Neuronal stem cell (in vitro differentiated cells): ENCODE measurements at regions not wholly inside any gene's neighbourhood (a gene's known extent, or its start where the extent isn't known, plus 50 kb on each side); places are given as distances from the start of the nearest gene placed in this dataset.
A peak's percentile ranks its signal among the peaks of the same experiment; 100 is the strongest.
"Not testable (repeated sequence)": the region's sequence is repeated elsewhere in the genome, so short reads cannot be mapped to it uniquely, and the experiment has no call there.

Experiments used
- DNase-seq: peaks from one replicate; pipeline ENCODE4 v3.0.0-alpha.2; 2013; ENCODE audit warnings: low spot score
- H2AFZ ChIP-seq: one replicate; pipeline ENCODE4 v1.6.1; 2013; ENCODE audit warnings: mild to moderate bottlenecking, low read length, inconsistent platforms
- H2AK5ac ChIP-seq: 2 replicates; pipeline ENCODE4 v1.6.1; 2013; ENCODE audit warnings: low read depth, mild to moderate bottlenecking, inconsistent platforms, low read length, moderate library complexity, mixed read lengths
- H2BK120ac ChIP-seq: 2 replicates; pipeline ENCODE4 v1.6.1; 2013; ENCODE audit warnings: low read depth, mild to moderate bottlenecking, inconsistent platforms, low read length, moderate library complexity, mixed read lengths
- H2BK12ac ChIP-seq: one replicate; pipeline ENCODE4 v1.6.1; 2013; ENCODE audit warnings: low read length, inconsistent platforms
- H2BK15ac ChIP-seq: 2 replicates; pipeline ENCODE4 v1.6.1; 2013; ENCODE audit warnings: mild to moderate bottlenecking, low read length, inconsistent platforms, mixed read lengths
- H2BK5ac ChIP-seq: one replicate; pipeline ENCODE4 v1.6.1; 2013; ENCODE audit warnings: inconsistent platforms, mild to moderate bottlenecking, low read length, moderate library complexity
- H3K14ac ChIP-seq: one replicate; pipeline ENCODE4 v1.6.1; 2013; ENCODE audit warnings: low read length, inconsistent platforms
- H3K18ac ChIP-seq: 2 replicates; pipeline ENCODE4 v1.6.1; 2013; ENCODE audit warnings: low read length, inconsistent platforms
- H3K23ac ChIP-seq: 2 replicates; pipeline ENCODE4 v1.6.1; 2013; ENCODE audit warnings: low read depth, mild to moderate bottlenecking, mixed read lengths, low read length, inconsistent platforms; ENCODE audit not compliant: poor library complexity
- H3K27ac ChIP-seq: replicated peaks from 3 replicates; pipeline ENCODE4 v1.5.1; 2013; ENCODE audit warnings: low read length, inconsistent platforms
- H3K27me3 ChIP-seq, 3 experiments: 2 replicates each; pipeline ENCODE4 v1.6.1; 2013; ENCODE audit warnings: low read length in 3 of 3, mild to moderate bottlenecking in 2 of 3, inconsistent platforms in 1 of 3, low read depth in 1 of 3, mixed read lengths in 1 of 3, moderate library complexity in 1 of 3; ENCODE audit not compliant: control insufficient read depth in 3 of 3, insufficient read depth in 3 of 3
- H3K36me3 ChIP-seq, 2 donors: replicated peaks in 1 of 2; 2 replicates each; pipeline ENCODE4 v1.6.1; 2013; ENCODE audit warnings: low read length in 2 of 2; ENCODE audit not compliant: control insufficient read depth in 2 of 2, insufficient read depth in 2 of 2
- H3K4ac ChIP-seq: 2 replicates; pipeline ENCODE4 v1.6.1; 2013; ENCODE audit warnings: inconsistent platforms, mild to moderate bottlenecking, low read length, moderate library complexity
- H3K4me1 ChIP-seq, 2 donors: 1 replicate in 1 of 2; 2 replicates in 1 of 2; pipeline ENCODE4 v1.6.1; 2013; ENCODE audit warnings: low read length in 2 of 2, low read depth in 1 of 2; ENCODE audit not compliant: control insufficient read depth in 2 of 2, insufficient read depth in 1 of 2
- H3K4me2 ChIP-seq: one replicate; pipeline ENCODE4 v1.6.1; 2013; ENCODE audit warnings: mild to moderate bottlenecking, low read length, inconsistent platforms; ENCODE audit not compliant: insufficient read depth, poor library complexity, severe bottlenecking
- H3K4me3 ChIP-seq, 2 donors: 2 replicates each; pipeline ENCODE4 v1.5.1; 2013; ENCODE audit warnings: low read length in 2 of 2, mild to moderate bottlenecking in 2 of 2, inconsistent platforms in 1 of 2, moderate library complexity in 1 of 2
- H3K79me1 ChIP-seq: one replicate; pipeline ENCODE4 v1.6.1; 2013; ENCODE audit warnings: low read depth, mild to moderate bottlenecking, inconsistent platforms, low read length, moderate library complexity
- H3K9ac ChIP-seq: one replicate; pipeline ENCODE4 v1.6.1; 2013; ENCODE audit warnings: mild to moderate bottlenecking, low read depth, low read length, inconsistent platforms; ENCODE audit not compliant: poor library complexity
- H3K9me3 ChIP-seq, 2 donors: replicated peaks in 1 of 2; 2 replicates each; pipeline versions ENCODE3 to v1.6.1; 2013; ENCODE audit warnings: low read length in 2 of 2, mild to moderate bottlenecking in 2 of 2, inconsistent platforms in 1 of 2, low read depth in 1 of 2, mixed read lengths in 1 of 2, moderate library complexity in 1 of 2; ENCODE audit not compliant: control insufficient read depth in 2 of 2, insufficient read depth in 1 of 2
- H4K8ac ChIP-seq: one replicate; pipeline ENCODE4 v1.6.1; 2013; ENCODE audit warnings: low read depth, mild to moderate bottlenecking, inconsistent platforms, low read length, moderate library complexity
- H4K91ac ChIP-seq: one replicate; pipeline ENCODE4 v1.6.1; 2013; ENCODE audit warnings: low read length, low read depth, mild to moderate bottlenecking, inconsistent platforms; ENCODE audit not compliant: poor library complexity
- WGBS, 2 donors: extraction: QIAGEN DNeasy Blood & Tissue Kit; methylation state at CpG; one replicate each; pipeline ENCODE4 v1.1.7; 2013; ENCODE audit warnings: missing lambda C conversion rate in 2 of 2, mixed read lengths in 1 of 2; ENCODE audit not compliant: insufficient read length in 2 of 2, insufficient replicate concordance in 1 of 2; ENCODE audit errors: extremely low coverage in 2 of 2; 5-methylcytosine and 5-hydroxymethylcytosine counted together

DNA sequence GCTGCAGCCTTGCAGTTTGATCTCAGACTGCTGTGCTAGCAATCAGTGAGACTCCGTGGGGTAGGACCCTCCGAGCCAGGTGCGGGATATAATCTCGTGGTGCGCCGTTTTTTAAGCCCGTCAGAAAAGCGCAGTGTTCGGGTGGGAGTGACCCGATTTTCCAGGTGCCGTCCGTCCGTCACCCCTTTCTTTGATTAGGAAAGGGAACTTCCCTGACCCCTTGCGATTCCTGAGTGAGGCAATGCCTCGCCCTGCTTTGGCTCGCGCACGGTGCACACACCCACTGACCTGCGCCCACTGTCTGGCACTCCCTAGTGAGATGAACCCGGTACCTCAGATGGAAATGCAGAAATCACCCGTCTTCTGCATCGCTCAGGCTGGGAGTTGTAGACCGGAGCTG lies 203.2 kb downstream of the SNCAIP start:
- H2AK5ac ChIP-seq, H3K27ac ChIP-seq, H3K4me1 ChIP-seq, H2AFZ ChIP-seq, H3K23ac ChIP-seq, H4K91ac ChIP-seq, H3K14ac ChIP-seq, H2BK5ac ChIP-seq, H3K79me1 ChIP-seq, H2BK15ac ChIP-seq, H3K9ac ChIP-seq, H2BK12ac ChIP-seq, H4K8ac ChIP-seq, H3K9me3 ChIP-seq, H3K18ac ChIP-seq, H3K4me3 ChIP-seq, H3K36me3 ChIP-seq, H3K27me3 ChIP-seq, H2BK120ac ChIP-seq, H3K4ac ChIP-seq, H3K4me2 ChIP-seq, DNase-seq: not testable (repeated sequence)
- no CpG with 5 or more reads among the region's 23 CpGs for WGBS, 2 donors

DNA sequence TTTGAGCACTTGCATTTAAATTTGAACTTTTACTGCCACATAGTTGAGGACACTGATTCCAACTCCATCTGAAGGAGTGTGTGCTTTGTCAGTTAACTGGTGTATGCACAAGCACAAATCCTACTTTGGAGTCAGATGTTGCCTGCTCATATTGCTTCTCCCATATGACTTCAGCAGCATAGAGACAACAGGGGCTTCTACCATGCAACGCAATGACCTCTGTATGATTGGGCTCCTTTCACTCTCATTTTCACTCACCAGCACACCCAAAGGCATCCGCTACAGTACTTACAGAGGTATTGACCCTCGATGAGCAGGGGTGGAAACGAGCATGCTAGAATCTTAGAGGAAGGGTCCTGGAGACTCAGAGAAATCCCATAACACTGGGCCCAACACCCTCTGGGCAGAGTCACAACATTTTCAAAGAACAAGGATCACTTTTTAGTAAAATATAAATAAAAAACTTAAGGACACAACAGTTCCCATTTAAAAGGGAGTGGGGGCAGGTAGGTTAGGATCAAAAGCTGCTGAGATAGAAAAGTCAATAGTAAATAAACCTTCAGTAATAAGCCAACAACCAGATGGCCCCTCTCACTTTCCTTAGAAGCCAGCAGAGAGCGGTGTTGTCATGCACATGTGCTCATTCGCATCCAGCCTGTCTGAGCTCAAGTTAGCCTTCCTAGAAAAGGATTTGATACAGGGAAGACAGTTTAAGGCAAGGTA lies 203.8 kb downstream of the SNCAIP start:
- Histone ChIP-seq H3K4ac (no peak overlapping the region), H3K79me1 (no peaks in the 10 kb centered on the region), H3K9me3 (no peaks in the 10 kb centered on the region), H3K4me3 (no peak overlapping the region), H2BK5ac (no peak overlapping the region), H3K23ac (no peak overlapping the region), H3K36me3 (no peaks in the 10 kb centered on the region), H3K4me1 (no peaks in the 10 kb centered on the region), H4K91ac (no peak overlapping the region), H4K8ac (no peak overlapping the region), H2BK12ac (no peak overlapping the region), H2AK5ac (no peak overlapping the region), H3K18ac (no peak overlapping the region), H3K27me3 (no peaks in the 10 kb centered on the region), H3K4me2 (no peak overlapping the region), H2BK15ac (no peak overlapping the region), H3K14ac (no peak overlapping the region), H2AFZ (peak overlapping the region; percentile 12), H3K27ac (no peak overlapping the region), H3K9ac (no peak overlapping the region), H2BK120ac (no peak overlapping the region)
- WGBS, 2 donors: no CpG with 5 or more reads among the region's 6 CpGs
- peak; percentile 65 for DNase-seq

DNA sequence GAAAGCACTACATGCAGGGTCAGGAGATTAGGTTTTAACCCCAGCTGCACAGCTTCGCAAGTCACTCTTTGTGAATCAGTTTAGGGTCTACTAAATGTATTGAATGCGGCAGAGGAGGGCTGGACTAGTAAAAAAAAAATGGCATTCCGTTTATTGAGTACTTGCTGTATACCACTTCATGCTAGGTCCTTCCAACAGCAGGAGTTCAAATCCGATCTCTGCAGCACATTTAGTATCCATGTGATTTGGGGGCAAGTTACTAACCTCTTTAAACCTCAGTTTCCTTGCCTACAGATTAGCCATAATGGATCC lies 204.4 kb downstream of the SNCAIP start:
- H3K4ac ChIP-seq: no peak overlapping the region
- no peak overlapping the region for H2BK120ac ChIP-seq
- no peak overlapping the region for H3K9ac ChIP-seq
- H2BK12ac ChIP-seq: no peak overlapping the region
- H3K27ac ChIP-seq: no peak overlapping the region
- no peak overlapping the region for H2AFZ ChIP-seq
- no peak overlapping the region for H4K91ac ChIP-seq
- no peak overlapping the region for H4K8ac ChIP-seq
- H3K14ac ChIP-seq: no peak overlapping the region
- no peaks in the 10 kb centered on the region for H3K27me3 ChIP-seq
- H3K36me3 ChIP-seq: no peaks in the 10 kb centered on the region
- no CpG with 5 or more reads among the region's 4 CpGs for WGBS, 2 donors
- H3K23ac ChIP-seq: no peak overlapping the region
- no peak for DNase-seq
- no peak overlapping the region for H2BK5ac ChIP-seq
- no peak overlapping the region for H3K4me2 ChIP-seq
- no peak overlapping the region for H2AK5ac ChIP-seq
- no peak overlapping the region for H3K4me3 ChIP-seq
- no peaks in the 10 kb centered on the region for H3K79me1 ChIP-seq
- H3K18ac ChIP-seq: no peak overlapping the region
- H3K9me3 ChIP-seq: no peaks in the 10 kb centered on the region
- H3K4me1 ChIP-seq: no peaks in the 10 kb centered on the region
- no peak overlapping the region for H2BK15ac ChIP-seq

DNA sequence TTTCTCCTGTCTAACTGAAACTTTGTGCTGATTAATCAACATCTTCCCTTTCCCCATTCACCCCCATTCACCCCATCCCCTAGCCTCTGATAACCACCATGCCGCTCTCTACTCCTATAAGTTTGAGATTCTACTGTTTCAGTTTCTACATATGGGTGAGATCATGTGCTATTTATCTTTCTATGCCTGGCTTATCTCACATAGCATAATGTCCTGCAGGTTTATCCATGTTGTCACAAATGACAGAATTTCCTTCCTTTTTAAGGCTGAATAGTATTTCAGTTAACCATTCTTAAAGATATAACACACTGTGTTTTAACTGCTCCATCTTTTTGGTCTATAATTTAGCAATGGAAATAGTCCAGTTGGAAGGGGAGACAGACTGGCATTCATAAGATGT lies 205.1 kb downstream of the SNCAIP start:
- Histone ChIP-seq H3K9me3 (no peaks in the 10 kb centered on the region), H3K18ac (no peak overlapping the region), H2AFZ (no peak overlapping the region), H2BK120ac (no peak overlapping the region), H2AK5ac (no peak overlapping the region), H2BK5ac (no peak overlapping the region), H4K91ac (no peak overlapping the region), H3K23ac (no peak overlapping the region), H3K9ac (no peak overlapping the region), H3K4me2 (no peak overlapping the region), H3K4me3 (no peak overlapping the region), H2BK12ac (no peak overlapping the region), H3K27ac (no peak overlapping the region), H3K27me3 (no peaks in the 10 kb centered on the region), H3K14ac (no peak overlapping the region), H2BK15ac (no peak overlapping the region), H3K4me1 (no peaks in the 10 kb centered on the region), H3K79me1 (no peaks in the 10 kb centered on the region), H4K8ac (no peak overlapping the region), H3K4ac (no peak overlapping the region), H3K36me3 (no peaks in the 10 kb centered on the region)
- WGBS, 2 donors: no CpG with 5 or more reads among the region's 1 CpG
- no peak for DNase-seq
